Kidney (tissue), 13 donors: ENCODE measurements at regions not wholly inside any gene's neighbourhood (a gene's known extent, or its start where the extent isn't known, plus 50 kb on each side); places are given as distances from the start of the nearest gene placed in this dataset.

ENCODE experiments used
- DNase-seq, 5 donors: peaks; one replicate each; pipeline ENCODE4 v3.0.0-alpha.2; 2013 to 2020
- FAIRE-seq: peaks from 2 replicates; lab custom pipeline; 2012; peaks lifted over from hg19 to GRCh38; lab: Jason Lieb, UNC
- H3K27ac ChIP-seq, 2 donors: one replicate each; pipeline ENCODE4 v1.7.0; 2013; ENCODE audit warnings: low read depth in 2 of 2, low read length in 2 of 2, inconsistent platforms in 1 of 2
- H3K27me3 ChIP-seq: one replicate; pipeline ENCODE4 v1.7.1; 2013; ENCODE audit warnings: low read length, inconsistent platforms; ENCODE audit not compliant: control insufficient read depth, insufficient read depth
- H3K36me3 ChIP-seq, 3 donors: one replicate each; pipeline versions ENCODE4 v1.7.0 to v1.7.1; 2013; ENCODE audit warnings: low read length in 3 of 3, control low read depth in 1 of 3, inconsistent platforms in 1 of 3; ENCODE audit not compliant: insufficient read depth in 3 of 3, control insufficient read depth in 2 of 3
- H3K4me1 ChIP-seq, 3 donors: one replicate each; pipeline versions ENCODE4 v1.7.0 to v1.7.1; 2013; ENCODE audit warnings: low read length in 3 of 3, inconsistent platforms in 1 of 3, low read depth in 1 of 3; ENCODE audit not compliant: control insufficient read depth in 2 of 3, insufficient read depth in 2 of 3
- H3K4me3 ChIP-seq, 3 donors: one replicate each; pipeline versions ENCODE4 v1.7.0 to v1.8.1; 2013; ENCODE audit warnings: low read length in 3 of 3, control low read depth in 1 of 3, inconsistent platforms in 1 of 3
- H3K9ac ChIP-seq, 3 donors: one replicate each; pipeline versions ENCODE4 v1.7.0 to v1.7.1; 2013; ENCODE audit warnings: low read length in 3 of 3, control low read depth in 1 of 3, inconsistent platforms in 1 of 3
- H3K9me3 ChIP-seq, 3 donors: one replicate each; pipeline versions ENCODE4 v1.7.0 to v1.7.1; 2013; ENCODE audit warnings: low read length in 3 of 3, control low read depth in 1 of 3, inconsistent platforms in 1 of 3; ENCODE audit not compliant: control insufficient read depth in 2 of 3, insufficient read depth in 1 of 3
- intact Hi-C: fragments of 100-400 bp; cut with DNase I; formaldehyde crosslinking; loops from one replicate; pipeline ENCODE4 v1.11.1; 2022
- TF ChIP-seq, protein P1 (sequence below): IDR thresholded peaks from 3 replicates; pipeline ENCODE4 v1.5.1; 2012; ENCODE audit warnings: mild to moderate bottlenecking, moderate library complexity, borderline replicate concordance; ENCODE audit not compliant: insufficient read depth; ENCODE audit errors: extremely low read depth
- donor health status: control.
- donor health status: control.
- donor health status: control.
- donor health status: control.
- donor health status: control.
- donor health status: DM: yes; HTN: yes; CAD: no.
- donor health status: Normal renal cell carcinoma (clear cell type).

DNA sequence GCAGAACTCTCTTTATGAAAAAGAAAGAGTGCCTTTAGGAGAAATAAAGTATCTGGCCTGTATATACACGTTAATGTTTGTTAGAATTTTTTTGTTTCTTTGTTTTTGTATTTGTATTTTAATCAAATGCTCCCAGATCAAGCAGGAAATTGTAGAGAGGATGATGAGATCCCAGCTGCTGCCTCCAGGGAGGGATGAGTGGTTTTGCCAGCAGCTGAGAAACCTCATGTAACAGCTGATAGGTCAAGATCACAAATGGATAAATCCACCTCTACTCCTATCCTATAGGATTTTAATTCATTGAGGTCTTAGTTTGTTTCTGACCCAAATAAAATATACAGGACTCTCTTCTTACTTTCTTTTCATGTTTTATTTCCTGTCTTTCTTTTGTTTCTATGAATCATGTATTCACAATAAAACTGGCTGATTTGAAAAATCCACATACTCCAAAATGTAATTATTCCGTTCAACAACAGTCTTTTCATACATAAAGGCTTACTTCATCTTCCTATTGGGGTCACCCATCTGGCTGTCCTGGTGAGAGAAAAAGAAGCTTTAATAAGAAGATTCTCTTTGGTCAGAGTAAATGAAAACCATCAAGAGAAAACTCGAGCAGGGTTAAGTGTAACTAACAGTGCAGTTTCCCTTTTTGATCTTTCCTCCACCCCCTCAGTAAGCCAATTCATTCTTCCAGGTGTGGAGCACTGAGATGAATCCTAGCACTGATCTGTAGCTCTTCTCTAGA lies 129.3 kb upstream of the PLPPR5 start:
- Histone ChIP-seq H3K27ac (no peak overlapping the region), H3K36me3 (no peaks in the 10 kb centered on the region), H3K4me1 (no peaks in the 10 kb centered on the region), H3K27me3 (no peaks in the 10 kb centered on the region), H3K9me3 (no peaks in the 10 kb centered on the region), H3K9ac (no peak overlapping the region), H3K4me3 (no peak overlapping the region)
- DNase-seq = peak in 1 of 5 donors; percentile 6
- FAIRE-seq = no peak
- TF ChIP-seq, protein P1, sequence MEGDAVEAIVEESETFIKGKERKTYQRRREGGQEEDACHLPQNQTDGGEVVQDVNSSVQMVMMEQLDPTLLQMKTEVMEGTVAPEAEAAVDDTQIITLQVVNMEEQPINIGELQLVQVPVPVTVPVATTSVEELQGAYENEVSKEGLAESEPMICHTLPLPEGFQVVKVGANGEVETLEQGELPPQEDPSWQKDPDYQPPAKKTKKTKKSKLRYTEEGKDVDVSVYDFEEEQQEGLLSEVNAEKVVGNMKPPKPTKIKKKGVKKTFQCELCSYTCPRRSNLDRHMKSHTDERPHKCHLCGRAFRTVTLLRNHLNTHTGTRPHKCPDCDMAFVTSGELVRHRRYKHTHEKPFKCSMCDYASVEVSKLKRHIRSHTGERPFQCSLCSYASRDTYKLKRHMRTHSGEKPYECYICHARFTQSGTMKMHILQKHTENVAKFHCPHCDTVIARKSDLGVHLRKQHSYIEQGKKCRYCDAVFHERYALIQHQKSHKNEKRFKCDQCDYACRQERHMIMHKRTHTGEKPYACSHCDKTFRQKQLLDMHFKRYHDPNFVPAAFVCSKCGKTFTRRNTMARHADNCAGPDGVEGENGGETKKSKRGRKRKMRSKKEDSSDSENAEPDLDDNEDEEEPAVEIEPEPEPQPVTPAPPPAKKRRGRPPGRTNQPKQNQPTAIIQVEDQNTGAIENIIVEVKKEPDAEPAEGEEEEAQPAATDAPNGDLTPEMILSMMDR = no peak
- intact Hi-C loops = no loop called here

- Histone ChIP-seq H3K9ac (no peak overlapping the region), H3K27me3 (no peaks in the 10 kb centered on the region), H3K4me1 (no peaks in the 10 kb centered on the region), H3K27ac (no peak overlapping the region), H3K9me3 (no peaks in the 10 kb centered on the region), H3K4me3 (no peak overlapping the region), H3K36me3 (no peaks in the 10 kb centered on the region)
- TF ChIP-seq, protein P1 = no peak
- DNase-seq = no peak
- intact Hi-C loops = no loop called here
- FAIRE-seq = no peak
These were observed 126.6 kb upstream of the PLPPR4 start for GRCh38 chr1:99137554-99138206.

- no peak for DNase-seq
These were observed 124.4 kb upstream of the PLPPR4 start for GRCh38 chr1:99139876-99140275.

More at GRCh38 chr1:99139876-99140275, 124.4 kb upstream of the PLPPR4 start:
- TF ChIP-seq, protein P1 = no peak
- no peak for FAIRE-seq
- Histone ChIP-seq H3K9ac (no peak overlapping the region), H3K27ac (no peak overlapping the region), H3K9me3 (no peaks in the 10 kb centered on the region), H3K4me1 (no peaks in the 10 kb centered on the region), H3K27me3 (no peaks in the 10 kb centered on the region), H3K36me3 (no peaks in the 10 kb centered on the region), H3K4me3 (no peak overlapping the region)
- intact Hi-C loops = no loop called here
